HepG2 (cell line): ENCODE measurements at regions not wholly inside any gene's neighbourhood (a gene's known extent, or its start where the extent isn't known, plus 50 kb on each side); places are given as distances from the start of the nearest gene placed in this dataset.

Experiments used
- ATAC-seq: fragments of 200-7000 bp; cut with Tn5 transposase; 3 replicates; pipeline ENCODE4 v1.9.1; 2020; ENCODE audit warnings: mild to moderate bottlenecking, moderate library complexity
- BruUV-seq: library from RNA; stranded (reverse); fragments of 400-500 nt; replicated peaks from 2 replicates; lab custom pipeline; 2021; lab: Mats Ljungman, UMichigan
- CTCF ChIA-PET: fragments of 300-600 bp; formaldehyde crosslinking; extraction: SDS; loops from one replicate; lab custom pipeline; 2021; ENCODE audit warnings: low total read pairs, inconsistent platforms, low intra/inter-chr PET ratio; lab: Yijun Ruan, JAX
- POLR2A ChIA-PET: fragments of 350-600 bp; sonication (Branson Sonifier 250); formaldehyde crosslinking; loops from one replicate; lab custom pipeline; 2020; ENCODE audit warnings: antibody characterized with exemption, inconsistent platforms; lab: Yijun Ruan, JAX
- DNase-seq: peaks from one replicate; pipeline ENCODE4 v3.0.0-alpha.2; 2015; ENCODE audit warnings: low spot score
- FAIRE-seq: peaks from 3 replicates; lab custom pipeline; 2011; peaks lifted over from hg19 to GRCh38; lab: Jason Lieb, UNC
- H2AFZ ChIP-seq: one replicate; pipeline ENCODE4 v1.6.1; 2011; ENCODE audit warnings: low read length, inconsistent platforms
- H3K27ac ChIP-seq: fragments of 300-600 bp; 3 replicates; pipeline ENCODE4 v1.8.0; 2011; ENCODE audit warnings: mixed run types, mild to moderate bottlenecking, mixed read lengths, low read length, inconsistent platforms; ENCODE audit not compliant: insufficient read depth; ENCODE audit errors: extremely low read length
- H3K27me3 ChIP-seq, 2 experiments: fragments of 200-600 bp in 1 of 2; 2 replicates in 1 of 2; 3 replicates in 1 of 2; pipeline versions ENCODE4 v1.6.0 to v1.8.0; 2011; ENCODE audit warnings: low read length in 2 of 2, mild to moderate bottlenecking in 2 of 2, moderate library complexity in 2 of 2, inconsistent platforms in 1 of 2; ENCODE audit not compliant: insufficient read depth in 2 of 2, control insufficient read depth in 1 of 2
- H3K36me3 ChIP-seq, 2 experiments: fragments of 200-600 bp in 1 of 2; replicated peaks in 1 of 2; 2 replicates in 1 of 2; 3 replicates in 1 of 2; pipeline versions ENCODE4 v1.5.1 to v1.8.0; 2011; ENCODE audit warnings: low read length in 2 of 2, inconsistent platforms in 1 of 2; ENCODE audit not compliant: insufficient read depth in 2 of 2, control insufficient read depth in 1 of 2
- H3K4me1 ChIP-seq: 2 replicates; pipeline ENCODE4 v1.5.1; 2012; ENCODE audit warnings: low read length, inconsistent platforms; ENCODE audit not compliant: insufficient read depth
- H3K4me2 ChIP-seq: 2 replicates; pipeline ENCODE4 v1.6.0; 2011; ENCODE audit warnings: low read depth, low read length, inconsistent platforms
- H3K4me3 ChIP-seq, 3 experiments: fragments of 200-600 bp in 1 of 3; sonication (generic), shearing (Covaris generic) in 1 of 3; replicated peaks in 1 of 3; 2 replicates each; pipeline ENCODE4 v1.5.1; 2011 to 2016; ENCODE audit warnings: low read length in 3 of 3, inconsistent platforms in 2 of 3, low read depth in 2 of 3, mild to moderate bottlenecking in 2 of 3, control low read depth in 1 of 3, mixed read lengths in 1 of 3; ENCODE audit not compliant: insufficient read depth in 1 of 3
- H3K79me2 ChIP-seq: one replicate; pipeline ENCODE4 v1.6.1; 2011; ENCODE audit warnings: low read length, inconsistent platforms; ENCODE audit not compliant: insufficient read depth
- H3K9ac ChIP-seq: 2 replicates; pipeline ENCODE4 v1.6.0; 2011; ENCODE audit warnings: mild to moderate bottlenecking, low read depth, low read length, inconsistent platforms; ENCODE audit not compliant: insufficient read depth
- H3K9me3 ChIP-seq: 2 replicates; pipeline ENCODE4 v1.5.1; 2012; ENCODE audit warnings: mild to moderate bottlenecking, low read length
- H4K20me1 ChIP-seq: 2 replicates; pipeline ENCODE4 v1.6.0; 2011; ENCODE audit warnings: inconsistent platforms, mild to moderate bottlenecking, low read length, moderate library complexity; ENCODE audit not compliant: insufficient read depth
- ARNT2 ChIP-seq: sonication (generic); formaldehyde crosslinking; IDR thresholded peaks from 2 replicates; pipeline ENCODE4 v1.8.0; 2022; ENCODE audit warnings: mild to moderate bottlenecking, low read depth, missing genetic modification reagents, moderate library complexity
- HINFP ChIP-seq: sonication (generic); formaldehyde crosslinking; IDR thresholded peaks from 2 replicates; pipeline ENCODE4 v1.4.0; 2020; ENCODE audit warnings: low read depth, mild to moderate bottlenecking, missing genetic modification reagents
- HNRNPL ChIP-seq: fragments of 200-400 bp; formaldehyde crosslinking; IDR thresholded peaks from 2 replicates; pipeline ENCODE4 v1.6.1; 2017; ENCODE audit warnings: mild to moderate bottlenecking, low read depth, low read length
- KMT2B ChIP-seq: IDR thresholded peaks from 2 replicates; pipeline ENCODE4 v1.6.1; 2016; ENCODE audit warnings: missing genetic modification reagents, missing compliant biosample characterization
- MTA3 ChIP-seq: sonication (generic); formaldehyde crosslinking; IDR thresholded peaks from 2 replicates; pipeline ENCODE4 v1.4.0; 2020; ENCODE audit warnings: missing genetic modification reagents
- RNF2 ChIP-seq: fragments of 450-650 bp; conservative IDR thresholded peaks from 2 replicates; pipeline ENCODE4 v1.6.1; 2016; ENCODE audit warnings: low read depth
- SP4 ChIP-seq: sonication (generic); formaldehyde crosslinking; IDR thresholded peaks from 2 replicates; pipeline ENCODE4 v1.8.1; 2023; ENCODE audit warnings: mild to moderate bottlenecking, missing genetic modification reagents
- ZC3H4 ChIP-seq: sonication (generic); formaldehyde crosslinking; IDR thresholded peaks from 2 replicates; pipeline ENCODE4 v1.4.0; 2020; ENCODE audit warnings: missing genetic modification reagents, borderline replicate concordance
- ZGPAT ChIP-seq: IDR thresholded peaks from 2 replicates; pipeline ENCODE4 v1.6.1; 2016; ENCODE audit warnings: mild to moderate bottlenecking
- ZNF263 ChIP-seq: sonication (generic); formaldehyde crosslinking; IDR thresholded peaks from 2 replicates; pipeline ENCODE4 v1.4.0; 2020; ENCODE audit warnings: missing genetic modification reagents
- ZNF749 ChIP-seq: sonication (generic); formaldehyde crosslinking; IDR thresholded peaks from 2 replicates; pipeline ENCODE4 v1.8.0; 2022; ENCODE audit warnings: mild to moderate bottlenecking, missing genetic modification reagents, moderate library complexity, borderline replicate concordance
- ZNF773 ChIP-seq: sonication (generic); formaldehyde crosslinking; IDR thresholded peaks from 2 replicates; pipeline ENCODE4 v1.4.0; 2020; ENCODE audit warnings: missing genetic modification reagents, borderline replicate concordance
- WGBS: methylation state at CpG from one replicate; pipeline ENCODE4 v1.1.6; 2017; ENCODE audit warnings: low lambda C conversion rate; 5-methylcytosine and 5-hydroxymethylcytosine counted together
- in situ Hi-C: cut with HindIII; loops from 2 replicates; pipeline ENCODE4 v1.10.0; 2017; ENCODE audit warnings: low pct_unique_long_range_greater_than_20kb; ENCODE audit not compliant: extremely low pct_ligation_motif_present
- intact Hi-C: fragments of 100-400 bp; cut with micrococcal nuclease; formaldehyde crosslinking; loops from one replicate; pipeline ENCODE4 v1.10.0; 2022; ENCODE audit not compliant: unreplicated experiment

GRCh38 chr4:146062340-146062739 is 113.2 kb upstream of the LSM6 start:
- ATAC-seq: no peak
- POLR2A ChIA-PET: no interaction called here
- H3K27ac ChIP-seq: no peak overlapping the region
- intact Hi-C loops: no loop called here
- CTCF ChIA-PET: no interaction called here
- no peak for TF ChIP-seq ZNF263 (CRISPR knock-in tag)
- H3K27me3 ChIP-seq: 0 out of 5 replicates have a peak, but pooled peaks cover 0 to 1% of the 10 kb centered on the region in 2 experiments
- WGBS: 0% methylated on average over 2 of the region's 2 CpGs
- H3K9me3 ChIP-seq: no peaks in the 10 kb centered on the region
- no peak overlapping the region for H3K4me3 ChIP-seq
- no peak overlapping the region for H3K9ac ChIP-seq
- H3K79me2 ChIP-seq: no peaks in the 10 kb centered on the region
- no peaks in the 10 kb centered on the region for H3K36me3 ChIP-seq
- no peak for DNase-seq
- H3K4me2 ChIP-seq: no peak overlapping the region
- H3K4me1 ChIP-seq: no peaks in the 10 kb centered on the region
- BruUV-seq: no TSS peak
- no peaks in the 10 kb centered on the region for H4K20me1 ChIP-seq
- in situ Hi-C loops: no loop called here
- no peak overlapping the region for H2AFZ ChIP-seq
- no peak for FAIRE-seq

- Histone ChIP-seq H4K20me1 (no peaks in the 10 kb centered on the region), H3K9ac (no peak overlapping the region), H3K4me3 (no peak overlapping the region), H3K4me2 (no peak overlapping the region), H3K27me3 (0 out of 5 replicates have a peak, but pooled peaks cover 0 to 1% of the 10 kb centered on the region in 2 experiments), H2AFZ (no peak overlapping the region), H3K27ac (no peak overlapping the region), H3K36me3 (no peaks in the 10 kb centered on the region), H3K79me2 (no peaks in the 10 kb centered on the region), H3K4me1 (no peaks in the 10 kb centered on the region), H3K9me3 (no peaks in the 10 kb centered on the region)
- TF ChIP-seq MTA3 (CRISPR knock-in tag): no peak
- no peak for TF ChIP-seq ZNF773 (CRISPR knock-in tag)
- no peak for TF ChIP-seq HINFP (CRISPR knock-in tag)
- TF ChIP-seq ZNF749 (CRISPR knock-in tag): no peak
- no peak for TF ChIP-seq ARNT2 (CRISPR knock-in tag)
- no peak for TF ChIP-seq SP4
- no peak for TF ChIP-seq HNRNPL
- no peak for TF ChIP-seq ZC3H4 (CRISPR knock-in tag)
- TF ChIP-seq KMT2B (CRISPR knock-in tag): no peak
- no peak for TF ChIP-seq RNF2
- no peak for TF ChIP-seq ZGPAT
- in situ Hi-C loops: no loop called here
- ATAC-seq (no peak), DNase-seq (no peak), FAIRE-seq (no peak)
- WGBS: 3% methylated on average over 4 of the region's 4 CpGs
- intact Hi-C loops: no loop called here
- POLR2A ChIA-PET: no interaction called here
- BruUV-seq: no TSS peak
- CTCF ChIA-PET: no interaction called here
Observed at GRCh38 chr4:146061610-146062334, 113.7 kb upstream of the LSM6 start.
